ENCODE measurements at regions not wholly inside any gene's neighbourhood (a gene's known extent, or its start where the extent isn't known, plus 50 kb on each side); places are given as distances from the start of the nearest gene placed in this dataset.

DNA sequence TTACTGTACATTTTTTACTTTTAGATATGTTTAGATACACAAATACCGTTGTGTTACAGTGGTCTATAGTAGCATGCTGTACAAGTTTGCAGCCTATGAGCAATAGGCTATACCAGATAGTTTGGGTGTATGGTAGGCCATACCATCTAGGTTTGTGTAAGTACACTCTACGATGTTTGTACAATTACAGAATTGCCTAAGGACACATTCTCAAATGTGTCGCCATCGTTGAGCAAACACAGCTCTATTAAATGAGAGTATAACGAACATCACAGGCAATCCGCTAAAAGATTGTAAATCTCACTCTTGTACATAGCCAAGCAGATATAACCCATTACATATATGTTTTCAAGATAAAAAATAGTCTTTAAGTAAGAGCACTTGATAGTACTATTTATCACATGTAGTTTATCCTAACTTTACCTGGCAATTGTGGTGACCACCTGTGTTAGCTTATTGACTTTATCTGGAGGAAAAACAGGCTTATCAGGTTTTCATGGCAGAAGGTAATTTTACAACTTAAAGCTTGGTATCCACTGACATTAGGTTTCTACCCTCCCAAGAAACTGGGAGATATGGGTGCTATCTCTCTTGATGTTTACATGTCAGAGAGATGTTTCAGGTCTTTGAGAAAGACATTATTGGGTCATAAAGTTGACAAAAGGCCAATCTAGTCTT lies 898.7 kb downstream of the NSUN3 start:
- Histone ChIP-seq H3K4me3 (no peak overlapping the region), H3K27me3 (no peaks in the 10 kb centered on the region), H3K4me1 (no peaks in the 10 kb centered on the region), H3K27ac (no peak overlapping the region), H3K9me3 (no peaks in the 10 kb centered on the region), H3K36me3 (no peaks in the 10 kb centered on the region)
- 55 to 63% methylated on average over 2 to 6 of the region's 6 CpGs for WGBS, 2 donors (ENCODE audit: low coverage in 1 of 2)
- TF ChIP-seq EP300 (IDR thresholded peaks at IDR 0.05; ENCODE audit: low read depth) (no peak), POLR2A (IDR thresholded peaks at IDR 0.05) (no peak), POLR2AphosphoS5 (IDR thresholded peaks at IDR 0.05) (no peak), CTCF (IDR thresholded peaks at IDR 0.05) (no peak)
- in situ Hi-C loops (cut with MboI; ENCODE audit: low pct_ligation_motif_present in 1 of 4, low pct_unique_long_range_greater_than_20kb in 1 of 4, low sequenced_read_pairs in 3 of 4): no loop called here
- DNase-seq: no peak
- intact Hi-C loops (cut with DNase I; ENCODE audit: low total_unique reads): no loop called here

DNA sequence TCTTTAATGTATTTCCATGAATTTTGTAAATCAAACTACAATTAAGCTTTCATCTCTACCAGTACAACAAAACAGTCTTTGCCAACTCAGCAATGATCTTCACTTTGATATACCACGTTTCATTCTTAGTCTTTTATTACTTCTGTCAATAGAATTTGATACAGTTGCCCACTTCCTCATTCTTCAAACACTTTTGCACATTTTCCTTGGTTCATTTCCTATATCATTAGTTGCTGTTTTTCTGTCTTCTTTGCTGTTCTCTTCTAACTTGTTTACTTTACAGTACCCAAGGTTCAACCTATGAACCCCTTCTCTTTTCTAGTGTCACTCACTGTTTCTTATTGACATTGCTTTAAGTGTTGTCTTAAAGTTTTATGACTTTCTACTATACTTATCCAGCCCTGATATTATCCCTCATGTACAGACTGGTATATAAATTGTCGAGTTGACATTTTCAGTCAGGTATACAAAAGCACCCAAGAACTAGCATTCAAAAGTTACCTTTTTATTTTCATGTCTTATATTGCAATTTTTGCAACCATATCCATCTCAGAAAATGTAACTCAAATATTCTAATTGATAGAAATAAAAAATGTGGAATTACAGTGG lies 903.1 kb downstream of the NSUN3 start:
- intact Hi-C loops (cut with DNase I; ENCODE audit: low total_unique reads) (no loop called here), in situ Hi-C loops (cut with MboI; ENCODE audit: low pct_ligation_motif_present in 1 of 4, low pct_unique_long_range_greater_than_20kb in 1 of 4, low sequenced_read_pairs in 3 of 4) (no loop called here)
- Histone ChIP-seq H3K9me3 (no peaks in the 10 kb centered on the region), H3K36me3 (no peaks in the 10 kb centered on the region), H3K4me3 (no peak overlapping the region), H3K4me1 (no peaks in the 10 kb centered on the region), H3K27me3 (no peaks in the 10 kb centered on the region), H3K27ac (no peak overlapping the region)
- DNase-seq: no peak
- TF ChIP-seq CTCF (IDR thresholded peaks at IDR 0.05) (no peak), POLR2AphosphoS5 (IDR thresholded peaks at IDR 0.05) (no peak), EP300 (IDR thresholded peaks at IDR 0.05; ENCODE audit: low read depth) (no peak), POLR2A (IDR thresholded peaks at IDR 0.05) (no peak)
- WGBS, 2 donors (ENCODE audit: low coverage in 1 of 2): 29 to 30% methylated on average over 2 of the region's 2 CpGs

DNA sequence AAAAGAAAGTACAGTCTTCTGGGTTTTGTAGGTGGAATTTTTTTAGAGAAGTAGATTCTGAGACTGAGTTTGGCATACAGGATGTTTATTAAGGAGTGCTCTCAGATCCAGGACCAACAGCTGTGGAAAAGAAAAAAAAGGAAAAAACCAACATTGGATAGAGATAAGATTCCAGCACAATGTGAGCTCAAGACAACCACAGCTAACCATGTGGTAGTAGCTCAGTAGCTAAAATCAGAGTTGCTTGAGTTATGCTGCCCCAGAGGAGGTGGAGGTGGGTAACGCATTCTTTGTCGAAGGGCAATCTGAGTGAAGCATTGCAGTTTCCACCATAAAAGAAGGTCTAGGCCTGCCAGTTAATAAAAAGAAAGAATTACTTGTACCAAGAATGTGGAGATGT lies 904.3 kb downstream of the NSUN3 start:
- Histone ChIP-seq H3K27me3 (no peaks in the 10 kb centered on the region), H3K4me1 (no peaks in the 10 kb centered on the region), H3K4me3 (no peak overlapping the region), H3K27ac (no peak overlapping the region), H3K36me3 (no peaks in the 10 kb centered on the region), H3K9me3 (no peaks in the 10 kb centered on the region)
- intact Hi-C loops (cut with DNase I; ENCODE audit: low total_unique reads): no loop called here
- DNase-seq: no peak
- in situ Hi-C loops (cut with MboI; ENCODE audit: low pct_ligation_motif_present in 1 of 4, low pct_unique_long_range_greater_than_20kb in 1 of 4, low sequenced_read_pairs in 3 of 4): no loop called here
- 80 to 83% methylated on average over 2 of the region's 2 CpGs for WGBS, 2 donors (ENCODE audit: low coverage in 1 of 2)
- no peak for TF ChIP-seq POLR2A (IDR thresholded peaks at IDR 0.05)
- TF ChIP-seq POLR2AphosphoS5 (IDR thresholded peaks at IDR 0.05): no peak
- TF ChIP-seq CTCF (IDR thresholded peaks at IDR 0.05): no peak
- TF ChIP-seq EP300 (IDR thresholded peaks at IDR 0.05; ENCODE audit: low read depth): no peak

DNA sequence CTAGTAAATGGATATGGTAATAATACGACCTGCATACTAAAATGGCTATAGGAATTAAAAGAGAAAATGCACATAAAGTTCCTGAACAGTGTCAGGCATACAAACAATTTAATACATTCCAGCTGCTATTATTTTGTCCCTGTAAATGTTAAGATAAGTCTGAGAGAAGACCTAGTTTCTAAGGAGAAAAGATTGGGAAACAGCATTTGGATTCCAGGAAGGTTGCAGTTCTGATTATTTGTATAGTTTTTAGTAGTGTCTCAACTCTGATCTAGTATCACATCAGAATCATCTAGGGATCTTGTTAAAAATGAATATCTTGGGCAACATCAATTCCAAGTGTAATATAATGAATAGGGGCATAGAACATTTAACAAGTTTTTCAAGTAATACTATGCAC lies 905.7 kb downstream of the NSUN3 start:
- Histone ChIP-seq H3K27me3 (no peaks in the 10 kb centered on the region), H3K36me3 (no peaks in the 10 kb centered on the region), H3K4me3 (no peak overlapping the region), H3K27ac (no peak overlapping the region), H3K9me3 (no peaks in the 10 kb centered on the region), H3K4me1 (no peaks in the 10 kb centered on the region)
- in situ Hi-C loops (cut with MboI; ENCODE audit: low pct_ligation_motif_present in 1 of 4, low pct_unique_long_range_greater_than_20kb in 1 of 4, low sequenced_read_pairs in 3 of 4) (no loop called here), intact Hi-C loops (cut with DNase I; ENCODE audit: low total_unique reads) (no loop called here)
- TF ChIP-seq POLR2A (IDR thresholded peaks at IDR 0.05): no peak
- TF ChIP-seq CTCF (IDR thresholded peaks at IDR 0.05): no peak
- no peak for TF ChIP-seq POLR2AphosphoS5 (IDR thresholded peaks at IDR 0.05)
- TF ChIP-seq EP300 (IDR thresholded peaks at IDR 0.05; ENCODE audit: low read depth): no peak
- no peak for DNase-seq
- 61 to 100% methylated on average over 1 of the region's 1 CpG for WGBS, 2 donors (ENCODE audit: low coverage in 1 of 2)

Data from transverse colon (tissue), 4 donors.